ENCODE measurements at regions not wholly inside any gene's neighbourhood (a gene's known extent, or its start where the extent isn't known, plus 50 kb on each side); places are given as distances from the start of the nearest gene placed in this dataset.

DNA sequence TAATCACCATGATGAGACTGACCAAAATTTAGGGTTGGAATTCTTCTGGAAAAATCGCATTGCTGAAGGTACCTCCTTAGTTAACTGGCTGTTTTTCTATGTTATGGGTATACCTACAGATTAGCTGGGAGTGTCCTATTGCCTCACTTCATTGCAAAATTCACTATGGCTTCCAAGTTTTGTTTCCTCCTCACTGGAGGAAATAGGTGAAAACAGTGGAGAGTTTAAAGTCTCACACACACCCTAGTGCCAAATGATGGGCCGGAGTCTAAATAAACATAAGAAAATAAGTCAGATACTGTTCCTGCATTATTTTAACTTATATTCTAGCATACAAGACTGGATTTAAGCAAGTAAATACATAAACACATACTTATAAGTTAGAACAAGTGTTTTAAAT is 98.2 kb downstream of the AHR start:
- TF ChIP-seq CTCF (IDR thresholded peaks at IDR 0.05; ENCODE audit: unreplicated experiment) = no peak
- Mint-ChIP-seq H3K4me3 (ENCODE audit: low read depth) (no peak overlapping the region), H3K27me3 (no peaks in the 10 kb centered on the region), H3K9me3 (ENCODE audit: low read depth) (peaks cover 23% of the 10 kb centered on the region), H3K36me3 (ENCODE audit: insufficient read depth) (peaks cover 8% of the 10 kb centered on the region), H3K4me1 (ENCODE audit: low read depth) (no peaks in the 10 kb centered on the region), H3K27ac (no peak overlapping the region)
- no peak for DNase-seq (ENCODE audit: low spot score, unreplicated experiment)

DNA sequence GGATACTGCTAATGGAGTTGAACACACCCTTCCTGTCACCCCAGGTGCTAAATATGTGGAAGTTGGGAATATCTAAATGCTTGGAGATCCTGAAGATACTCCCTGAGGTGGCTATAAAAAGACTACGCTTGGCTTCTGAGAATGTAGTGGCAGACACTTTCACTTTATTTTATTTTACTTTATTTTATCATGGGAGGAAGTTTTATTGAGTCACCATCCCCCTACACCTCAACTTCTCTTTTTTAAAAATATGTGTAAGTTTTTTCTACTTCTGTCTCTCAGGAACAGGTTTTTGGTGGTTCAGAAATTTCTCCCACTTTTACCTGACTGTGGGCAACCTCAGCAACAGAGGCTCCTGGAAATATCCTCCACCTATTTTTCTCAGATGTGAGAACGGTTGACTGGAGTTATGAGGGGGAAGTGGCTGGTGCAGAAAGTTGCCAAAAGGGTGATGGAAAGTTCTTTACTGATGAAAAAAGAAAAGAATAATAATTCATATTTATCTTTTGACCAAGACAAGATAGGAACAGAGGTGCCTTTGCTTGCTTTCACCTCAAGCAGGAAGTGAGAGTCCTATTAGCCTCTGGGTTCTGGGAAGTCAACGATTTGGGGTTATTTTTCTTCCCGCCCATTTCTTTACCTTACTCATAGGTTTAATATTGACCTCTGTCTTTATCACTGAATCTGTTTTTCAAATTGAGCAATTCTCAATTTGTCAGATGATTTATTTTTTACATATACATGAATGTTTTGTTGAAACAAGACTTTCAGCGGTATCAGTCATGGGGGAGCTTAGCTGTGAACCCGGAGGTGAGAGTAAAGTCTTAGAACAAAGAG is 103.6 kb downstream of the AHR start:
- no peak overlapping the region for H3K27ac Mint-ChIP-seq

GRCh38 chr7:17402628-17403278 is 104.3 kb downstream of the AHR start:
- Mint-ChIP-seq H3K27me3 (no peaks in the 10 kb centered on the region), H3K9me3 (ENCODE audit: low read depth) (no peaks in the 10 kb centered on the region), H3K27ac (no peak overlapping the region), H3K4me3 (ENCODE audit: low read depth) (no peak overlapping the region), H3K36me3 (ENCODE audit: insufficient read depth) (no peaks in the 10 kb centered on the region), H3K4me1 (ENCODE audit: low read depth) (no peaks in the 10 kb centered on the region)
- no peak for TF ChIP-seq CTCF (IDR thresholded peaks at IDR 0.05; ENCODE audit: unreplicated experiment)
- DNase-seq (ENCODE audit: low spot score, unreplicated experiment) = no peak

More for the DNA sequence above, 103.6 kb downstream of the AHR start:
- H3K36me3 Mint-ChIP-seq (ENCODE audit: insufficient read depth) = no peaks in the 10 kb centered on the region
- no peak for TF ChIP-seq CTCF (IDR thresholded peaks at IDR 0.05; ENCODE audit: unreplicated experiment)
- no peaks in the 10 kb centered on the region for H3K4me1 Mint-ChIP-seq (ENCODE audit: low read depth)
- H3K4me3 Mint-ChIP-seq (ENCODE audit: low read depth) = no peak overlapping the region
- no peaks in the 10 kb centered on the region for H3K27me3 Mint-ChIP-seq
- no peaks in the 10 kb centered on the region for H3K9me3 Mint-ChIP-seq (ENCODE audit: low read depth)
- no peak for DNase-seq (ENCODE audit: low spot score, unreplicated experiment)

GRCh38 chr7:17404006-17404405 is 105.6 kb downstream of the AHR start:
- no peak for TF ChIP-seq CTCF (IDR thresholded peaks at IDR 0.05; ENCODE audit: unreplicated experiment)
- no peaks in the 10 kb centered on the region for H3K4me1 Mint-ChIP-seq (ENCODE audit: low read depth)
- no peaks in the 10 kb centered on the region for H3K9me3 Mint-ChIP-seq (ENCODE audit: low read depth)
- no peaks in the 10 kb centered on the region for H3K27me3 Mint-ChIP-seq
- no peaks in the 10 kb centered on the region for H3K36me3 Mint-ChIP-seq (ENCODE audit: insufficient read depth)
- DNase-seq (ENCODE audit: low spot score, unreplicated experiment) = no peak
- H3K27ac Mint-ChIP-seq = no peak overlapping the region
- H3K4me3 Mint-ChIP-seq (ENCODE audit: low read depth) = no peak overlapping the region

GRCh38 chr7:17405786-17406185 is 107.3 kb downstream of the AHR start:
- Mint-ChIP-seq H3K4me1 (ENCODE audit: low read depth) (no peaks in the 10 kb centered on the region), H3K27ac (no peak overlapping the region), H3K27me3 (no peaks in the 10 kb centered on the region), H3K4me3 (ENCODE audit: low read depth) (no peak overlapping the region), H3K36me3 (ENCODE audit: insufficient read depth) (no peaks in the 10 kb centered on the region), H3K9me3 (ENCODE audit: low read depth) (no peaks in the 10 kb centered on the region)
- DNase-seq (ENCODE audit: low spot score, unreplicated experiment) = no peak
- TF ChIP-seq CTCF (IDR thresholded peaks at IDR 0.05; ENCODE audit: unreplicated experiment) = no peak

All from progenitor cell of endocrine pancreas (in vitro differentiated cells).